K562 (cell line): ENCODE measurements at regions not wholly inside any gene's neighbourhood (a gene's known extent, or its start where the extent isn't known, plus 50 kb on each side); places are given as distances from the start of the nearest gene placed in this dataset.

Source experiments
- ATAC-seq: fragments of 200-7000 bp; cut with Tn5 transposase; 3 replicates; pipeline ENCODE4 v1.9.1; 2020; ENCODE audit warnings: moderate library complexity
- BruUV-seq: library from RNA; stranded (reverse); fragments of 400-500 nt; replicated peaks from 2 replicates; lab custom pipeline; 2021; lab: Mats Ljungman, UMichigan
- CTCF ChIA-PET: fragments of 300-600 bp; formaldehyde crosslinking; extraction: SDS; loops from one replicate; lab custom pipeline; 2021; ENCODE audit warnings: low intra/inter-chr PET ratio; lab: Yijun Ruan, JAX
- POLR2A ChIA-PET: fragments of 300-600, 350-650 bp; sonication (Branson Sonifier 250); formaldehyde crosslinking; extraction: SDS; loops from one replicate; lab custom pipeline; 2021; ENCODE audit warnings: antibody characterized with exemption, inconsistent platforms; lab: Yijun Ruan, JAX
- DNase-seq, 4 experiments: peaks; one replicate each; pipeline versions ENCODE4 v3.0.0 to v3.0.0-alpha.2; 2011 to 2018; ENCODE audit warnings: low spot score in 3 of 4, mixed read lengths in 3 of 4; ENCODE audit errors: extremely low read depth in 1 of 4
- FAIRE-seq: peaks from 2 replicates; lab custom pipeline; 2011; peaks lifted over from hg19 to GRCh38; lab: Jason Lieb, UNC
- H2AFZ ChIP-seq: 2 replicates; pipeline ENCODE4 v1.6.0; 2011; ENCODE audit warnings: low read depth, low read length, control low read depth, inconsistent platforms
- H3K27ac ChIP-seq: fragments of 200-600 bp; 3 replicates; pipeline ENCODE4 v1.8.0; 2011; ENCODE audit warnings: low read depth, mild to moderate bottlenecking, control low read depth, inconsistent platforms, low read length, moderate library complexity, mixed read lengths; ENCODE audit errors: extremely low read depth
- H3K27me3 ChIP-seq, 2 experiments: fragments of 300-600 bp in 1 of 2; 2 replicates in 1 of 2; 3 replicates in 1 of 2; pipeline versions ENCODE4 v1.6.0 to v1.8.0; 2011; ENCODE audit warnings: inconsistent platforms in 2 of 2, low read length in 2 of 2, mild to moderate bottlenecking in 1 of 2, mixed read lengths in 1 of 2, moderate library complexity in 1 of 2; ENCODE audit not compliant: control insufficient read depth in 2 of 2, insufficient read depth in 2 of 2
- H3K36me3 ChIP-seq: fragments of 300-600 bp; 3 replicates; pipeline ENCODE4 v1.8.0; 2011; ENCODE audit warnings: mild to moderate bottlenecking, low read length, inconsistent platforms; ENCODE audit not compliant: control insufficient read depth, insufficient read depth
- H3K4me1 ChIP-seq, 2 experiments: fragments of 200-600 bp in 1 of 2; replicated peaks in 1 of 2; 2 replicates in 1 of 2; 3 replicates in 1 of 2; pipeline versions ENCODE4 v1.5.1 to v1.8.0; 2011; ENCODE audit warnings: inconsistent platforms in 2 of 2, low read length in 2 of 2, mild to moderate bottlenecking in 1 of 2, mixed read lengths in 1 of 2, moderate library complexity in 1 of 2; ENCODE audit not compliant: control insufficient read depth in 2 of 2, insufficient read depth in 2 of 2
- H3K4me2 ChIP-seq: 2 replicates; pipeline ENCODE4 v1.6.1; 2011; ENCODE audit warnings: low read length, control low read depth, inconsistent platforms, mixed read lengths; ENCODE audit not compliant: insufficient read depth
- H3K4me3 ChIP-seq: fragments of 200-600 bp; sonication (generic), shearing (Covaris generic); 2 replicates; pipeline ENCODE4 v1.5.1; 2016; ENCODE audit warnings: control low read depth, inconsistent platforms
- H3K79me2 ChIP-seq: fragments of 200-600 bp; 3 replicates; pipeline ENCODE4 v1.8.0; 2011; ENCODE audit warnings: low read length, inconsistent platforms; ENCODE audit not compliant: control insufficient read depth, insufficient read depth
- H3K9ac ChIP-seq, 2 experiments: 2 replicates each; pipeline versions ENCODE4 v1.6.0 to v1.6.1; 2011; ENCODE audit warnings: low read depth in 2 of 2, low read length in 2 of 2, control low read depth in 1 of 2, inconsistent platforms in 1 of 2, mild to moderate bottlenecking in 1 of 2, mixed read lengths in 1 of 2; ENCODE audit not compliant: insufficient read depth in 1 of 2
- H3K9me1 ChIP-seq: one replicate; pipeline ENCODE4 v1.6.0; 2011; ENCODE audit warnings: inconsistent platforms, mild to moderate bottlenecking, low read length, moderate library complexity; ENCODE audit not compliant: control insufficient read depth, insufficient read depth
- H3K9me3 ChIP-seq: replicated peaks from 2 replicates; pipeline ENCODE4 v1.5.1; 2011; ENCODE audit warnings: low read depth, low read length, inconsistent platforms; ENCODE audit not compliant: control insufficient read depth, insufficient read depth
- H4K20me1 ChIP-seq: replicated peaks from 2 replicates; pipeline ENCODE4 v1.6.1; 2011; ENCODE audit warnings: low read length, inconsistent platforms, mixed read lengths; ENCODE audit not compliant: control insufficient read depth, insufficient read depth
- ATF4 ChIP-seq: fragments of 450-650 bp; formaldehyde crosslinking; IDR thresholded peaks from 2 replicates; pipeline ENCODE4 v1.4.0; 2022; ENCODE audit warnings: mild to moderate bottlenecking, moderate library complexity
- CBX8 ChIP-seq: fragments of 200-600 bp; sonication (generic); IDR thresholded peaks from 2 replicates; pipeline ENCODE4 v1.6.1; 2012; ENCODE audit warnings: borderline replicate concordance, mixed run types, low read depth, mild to moderate bottlenecking, moderate library complexity, mixed read lengths, low read length, control low read depth, inconsistent platforms; ENCODE audit not compliant: poor library complexity, severe bottlenecking; ENCODE audit errors: extremely low read depth
- CREM ChIP-seq: IDR thresholded peaks from 2 replicates; pipeline ENCODE4 v1.6.1; 2014; ENCODE audit warnings: antibody characterized with exemption, low read depth
- CSDE1 ChIP-seq, 2 experiments: fragments of 450-650 bp; IDR thresholded peaks; 2 replicates each; pipeline ENCODE4 v1.6.1; 2016; ENCODE audit warnings: mild to moderate bottlenecking in 1 of 2
- FOXA1 ChIP-seq: fragments of 450-650 bp; IDR thresholded peaks from 2 replicates; pipeline ENCODE4 v1.6.1; 2016; ENCODE audit warnings: mild to moderate bottlenecking, borderline replicate concordance
- HIVEP1 ChIP-seq: fragments of 250-450 bp; sonication (Bioruptor Pico); IDR thresholded peaks from 2 replicates; pipeline ENCODE4 v1.4.0; 2020; ENCODE audit warnings: mild to moderate bottlenecking
- KLF6 ChIP-seq: fragments of 250-450 bp; sonication (Bioruptor Pico); IDR thresholded peaks from 2 replicates; pipeline ENCODE4 v1.4.0; 2020; ENCODE audit warnings: mild to moderate bottlenecking, moderate library complexity, borderline replicate concordance
- MAFF ChIP-seq: IDR thresholded peaks from 2 replicates; pipeline ENCODE4 v1.6.1; 2012; ENCODE audit warnings: low read length, improper control_type of control experiment
- NFATC3 ChIP-seq: fragments of 450-650 bp; IDR thresholded peaks from 2 replicates; pipeline ENCODE4 v1.6.1; 2017; ENCODE audit warnings: mild to moderate bottlenecking
- PRDM10 ChIP-seq: fragments of 450-650 bp; IDR thresholded peaks from 2 replicates; pipeline ENCODE4 v1.6.1; 2018; ENCODE audit not compliant: partially characterized antibody
- RAD51 ChIP-seq: fragments of 450-650 bp; IDR thresholded peaks from 2 replicates; pipeline ENCODE4 v1.7.1; 2016; ENCODE audit warnings: low read depth, mild to moderate bottlenecking, borderline replicate concordance
- RBM39 ChIP-seq: fragments of 200-400 bp; formaldehyde crosslinking; optimal IDR thresholded peaks from 2 replicates; pipeline ENCODE3; 2018; ENCODE audit warnings: low read depth, low read length
- RFX1 ChIP-seq: fragments of 450-650 bp; IDR thresholded peaks from 2 replicates; pipeline ENCODE4 v1.6.1; 2016; ENCODE audit warnings: mild to moderate bottlenecking, moderate library complexity
- RUNX1 ChIP-seq: sonication (generic); IDR thresholded peaks from 2 replicates; pipeline ENCODE4 v1.6.1; 2016; ENCODE audit warnings: antibody characterized with exemption, low read depth
- SAFB2 ChIP-seq: fragments of 200-400 bp; formaldehyde crosslinking; IDR thresholded peaks from 2 replicates; pipeline ENCODE4 v1.6.1; 2018; ENCODE audit warnings: borderline replicate concordance, low read length, low read depth, moderate library complexity; ENCODE audit not compliant: severe bottlenecking
- SETDB1 ChIP-seq: IDR thresholded peaks from one replicate; pipeline ENCODE4 v1.6.1; 2012; ENCODE audit warnings: low read length, control low read depth, inconsistent platforms
- SMAD1 ChIP-seq: fragments of 150-350 bp; IDR thresholded peaks from 2 replicates; pipeline ENCODE4 v1.6.1; 2014; ENCODE audit warnings: low read length, low read depth; ENCODE audit not compliant: partially characterized antibody
- TAL1 ChIP-seq: fragments of 450-650 bp; IDR thresholded peaks from 2 replicates; pipeline ENCODE4 v1.6.1; 2016; ENCODE audit warnings: mild to moderate bottlenecking
- ZNF785 ChIP-seq: fragments of 250-450 bp; sonication (Bioruptor Pico); IDR thresholded peaks from 2 replicates; pipeline ENCODE4 v1.4.0; 2020; ENCODE audit warnings: mild to moderate bottlenecking
- whole genome bisulfite sequencing: fragments of 100-300 bp; shearing (Covaris generic); methylation state at CpG from one replicate; pipeline ENCODE4 v1.1.6; 2016; ENCODE audit warnings: low coverage, mixed read lengths; ENCODE audit not compliant: insufficient coverage; ENCODE audit errors: missing lambda C conversion rate; 5-methylcytosine and 5-hydroxymethylcytosine counted together
- in situ Hi-C: fragments of 300-500 bp; cut with MboI; formaldehyde crosslinking; loops from 4 replicates; pipeline ENCODE4 v1.15.0; 2018; ENCODE audit warnings: inconsistent platforms, mixed read lengths
- intact Hi-C: fragments of 100-400 bp; cut with micrococcal nuclease; formaldehyde crosslinking; loops from 2 replicates; pipeline ENCODE4 v1.14.2; 2022

- TF ChIP-seq NFATC3 (no peak), RBM39 (no peak), RAD51 (no peak), CREM (no peak), ATF4 (CRISPR knock-in tag) (no peak), KLF6 (no peak), FOXA1 (no peak), HIVEP1 (CRISPR knock-in tag) (no peak)
These were observed 100.2 kb upstream of the CDC42EP3 start (continued) for GRCh38 chr2:37771600-37772088.

- WGBS = 1% methylated on average over 8 of the region's 8 CpGs
- Histone ChIP-seq H3K4me3 (no peak overlapping the region), H3K27ac (no peak overlapping the region), H3K27me3 (peaks cover 0 to 4% of the 10 kb centered on the region in 2 experiments; a peak in 2 of 5 replicates), H2AFZ (no peak overlapping the region), H3K36me3 (no peaks in the 10 kb centered on the region), H3K9me3 (no peaks in the 10 kb centered on the region), H3K4me2 (no peak overlapping the region), H4K20me1 (no peaks in the 10 kb centered on the region), H3K79me2 (no peaks in the 10 kb centered on the region), H3K9ac (no peak overlapping the region), H3K4me1 (no peaks in the 10 kb centered on the region), H3K9me1 (no peaks in the 10 kb centered on the region)
- in situ Hi-C loops (no loop called here), intact Hi-C loops (no loop called here)
- no peak for ATAC-seq
- no peak for DNase-seq
- no TSS peak for BruUV-seq
- POLR2A ChIA-PET = no interaction called here
- FAIRE-seq = no peak
- CTCF ChIA-PET = no interaction called here
- no peak for TF ChIP-seq SMAD1
- no peak for TF ChIP-seq SETDB1
- TF ChIP-seq CSDE1 (IDR thresholded peaks at IDR 0.05) = no peak
- TF ChIP-seq PRDM10 = no peak
- TF ChIP-seq RFX1 = no peak
- no peak for TF ChIP-seq TAL1
- no peak for TF ChIP-seq RUNX1
- TF ChIP-seq MAFF = no peak
- no peak for TF ChIP-seq SAFB2
- no peak for TF ChIP-seq CBX8
- no peak for TF ChIP-seq ZNF785 (CRISPR knock-in tag)
These were observed 102.1 kb upstream of the CDC42EP3 start for GRCh38 chr2:37773371-37774130.
